ENCODE measurements at regions not wholly inside any gene's neighbourhood (a gene's known extent, or its start where the extent isn't known, plus 50 kb on each side); places are given as distances from the start of the nearest gene placed in this dataset.
"Not testable (repeated sequence)": the region's sequence is repeated elsewhere in the genome, so short reads cannot be mapped to it uniquely, and the experiment has no call there.

GRCh38 chr21:9822093-9822820 is 699.1 kb upstream of the TPTE start:
- TF ChIP-seq, protein P1, sequence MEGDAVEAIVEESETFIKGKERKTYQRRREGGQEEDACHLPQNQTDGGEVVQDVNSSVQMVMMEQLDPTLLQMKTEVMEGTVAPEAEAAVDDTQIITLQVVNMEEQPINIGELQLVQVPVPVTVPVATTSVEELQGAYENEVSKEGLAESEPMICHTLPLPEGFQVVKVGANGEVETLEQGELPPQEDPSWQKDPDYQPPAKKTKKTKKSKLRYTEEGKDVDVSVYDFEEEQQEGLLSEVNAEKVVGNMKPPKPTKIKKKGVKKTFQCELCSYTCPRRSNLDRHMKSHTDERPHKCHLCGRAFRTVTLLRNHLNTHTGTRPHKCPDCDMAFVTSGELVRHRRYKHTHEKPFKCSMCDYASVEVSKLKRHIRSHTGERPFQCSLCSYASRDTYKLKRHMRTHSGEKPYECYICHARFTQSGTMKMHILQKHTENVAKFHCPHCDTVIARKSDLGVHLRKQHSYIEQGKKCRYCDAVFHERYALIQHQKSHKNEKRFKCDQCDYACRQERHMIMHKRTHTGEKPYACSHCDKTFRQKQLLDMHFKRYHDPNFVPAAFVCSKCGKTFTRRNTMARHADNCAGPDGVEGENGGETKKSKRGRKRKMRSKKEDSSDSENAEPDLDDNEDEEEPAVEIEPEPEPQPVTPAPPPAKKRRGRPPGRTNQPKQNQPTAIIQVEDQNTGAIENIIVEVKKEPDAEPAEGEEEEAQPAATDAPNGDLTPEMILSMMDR (IDR thresholded peaks at IDR 0.05), result not testable (repeated sequence)
- not testable (repeated sequence) for TF ChIP-seq POLR2A, POLR2AphosphoS5 (IDR thresholded peaks at IDR 0.05)

Measured in stomach (tissue), 4 donors.